ENCODE measurements at regions not wholly inside any gene's neighbourhood (a gene's known extent, or its start where the extent isn't known, plus 50 kb on each side); places are given as distances from the start of the nearest gene placed in this dataset.

- TF ChIP-seq, protein P1, sequence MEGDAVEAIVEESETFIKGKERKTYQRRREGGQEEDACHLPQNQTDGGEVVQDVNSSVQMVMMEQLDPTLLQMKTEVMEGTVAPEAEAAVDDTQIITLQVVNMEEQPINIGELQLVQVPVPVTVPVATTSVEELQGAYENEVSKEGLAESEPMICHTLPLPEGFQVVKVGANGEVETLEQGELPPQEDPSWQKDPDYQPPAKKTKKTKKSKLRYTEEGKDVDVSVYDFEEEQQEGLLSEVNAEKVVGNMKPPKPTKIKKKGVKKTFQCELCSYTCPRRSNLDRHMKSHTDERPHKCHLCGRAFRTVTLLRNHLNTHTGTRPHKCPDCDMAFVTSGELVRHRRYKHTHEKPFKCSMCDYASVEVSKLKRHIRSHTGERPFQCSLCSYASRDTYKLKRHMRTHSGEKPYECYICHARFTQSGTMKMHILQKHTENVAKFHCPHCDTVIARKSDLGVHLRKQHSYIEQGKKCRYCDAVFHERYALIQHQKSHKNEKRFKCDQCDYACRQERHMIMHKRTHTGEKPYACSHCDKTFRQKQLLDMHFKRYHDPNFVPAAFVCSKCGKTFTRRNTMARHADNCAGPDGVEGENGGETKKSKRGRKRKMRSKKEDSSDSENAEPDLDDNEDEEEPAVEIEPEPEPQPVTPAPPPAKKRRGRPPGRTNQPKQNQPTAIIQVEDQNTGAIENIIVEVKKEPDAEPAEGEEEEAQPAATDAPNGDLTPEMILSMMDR (IDR thresholded peaks at IDR 0.05) = no peak
- intact Hi-C loops (cut with DNase I) = no loop called here
- ATAC-seq (no peak), DNase-seq (no peak)
- Histone ChIP-seq H3K4me1 (no peaks in the 10 kb centered on the region), H3K4me3 (no peak overlapping the region), H3K27ac (no peak overlapping the region), H3K36me3 (no peaks in the 10 kb centered on the region), H3K27me3 (no peaks in the 10 kb centered on the region), H3K9me3 (peaks cover 0 to 20% of the 10 kb centered on the region in 2 donors)
These were observed 327.4 kb downstream of the BUD13 start for GRCh38 chr11:116445108-116446047.

DNA sequence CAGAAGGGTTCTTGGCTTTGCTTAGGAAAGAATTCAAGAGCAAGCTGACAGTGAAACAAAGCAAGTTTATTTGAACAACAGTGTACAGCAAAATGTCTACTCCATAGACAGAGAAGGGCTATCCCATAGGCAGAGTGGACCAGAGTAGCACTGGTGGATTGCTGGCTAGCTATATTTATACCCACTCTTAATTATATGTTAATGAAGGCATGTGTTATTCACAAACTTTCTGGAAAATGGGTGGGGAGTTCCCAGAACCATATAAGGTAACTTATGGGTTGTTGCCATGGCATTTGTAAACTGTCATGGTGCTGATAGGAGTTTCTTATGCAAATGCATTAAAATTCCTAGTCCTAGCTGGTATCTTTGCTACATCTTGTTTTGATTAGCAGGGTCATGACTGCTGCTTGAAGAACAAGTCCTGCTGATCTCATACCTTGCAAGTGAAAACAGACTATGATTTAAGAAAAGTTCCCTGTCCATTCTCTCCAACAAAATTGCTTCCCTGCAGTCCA is 330.5 kb downstream of the BUD13 start:
- intact Hi-C loops (cut with DNase I) = no loop called here
- TF ChIP-seq, protein P1 (IDR thresholded peaks at IDR 0.05) = no peak
- Histone ChIP-seq H3K36me3 (no peaks in the 10 kb centered on the region), H3K9me3 (peaks cover 0 to 16% of the 10 kb centered on the region in 2 donors), H3K27ac (no peak overlapping the region), H3K27me3 (no peaks in the 10 kb centered on the region), H3K4me3 (no peak overlapping the region), H3K4me1 (no peaks in the 10 kb centered on the region)
- ATAC-seq (no peak), DNase-seq (no peak)

- Histone ChIP-seq H3K9me3 (peaks cover 0 to 16% of the 10 kb centered on the region in 2 donors), H3K4me1 (no peaks in the 10 kb centered on the region), H3K4me3 (no peak overlapping the region), H3K27me3 (no peaks in the 10 kb centered on the region), H3K36me3 (no peaks in the 10 kb centered on the region), H3K27ac (no peak overlapping the region)
- ATAC-seq = no peak
- TF ChIP-seq, protein P1 (IDR thresholded peaks at IDR 0.05) = no peak
- intact Hi-C loops (cut with DNase I) = no loop called here
- no peak for DNase-seq
These were observed 333.5 kb downstream of the BUD13 start for GRCh38 chr11:116439361-116439677.

DNA sequence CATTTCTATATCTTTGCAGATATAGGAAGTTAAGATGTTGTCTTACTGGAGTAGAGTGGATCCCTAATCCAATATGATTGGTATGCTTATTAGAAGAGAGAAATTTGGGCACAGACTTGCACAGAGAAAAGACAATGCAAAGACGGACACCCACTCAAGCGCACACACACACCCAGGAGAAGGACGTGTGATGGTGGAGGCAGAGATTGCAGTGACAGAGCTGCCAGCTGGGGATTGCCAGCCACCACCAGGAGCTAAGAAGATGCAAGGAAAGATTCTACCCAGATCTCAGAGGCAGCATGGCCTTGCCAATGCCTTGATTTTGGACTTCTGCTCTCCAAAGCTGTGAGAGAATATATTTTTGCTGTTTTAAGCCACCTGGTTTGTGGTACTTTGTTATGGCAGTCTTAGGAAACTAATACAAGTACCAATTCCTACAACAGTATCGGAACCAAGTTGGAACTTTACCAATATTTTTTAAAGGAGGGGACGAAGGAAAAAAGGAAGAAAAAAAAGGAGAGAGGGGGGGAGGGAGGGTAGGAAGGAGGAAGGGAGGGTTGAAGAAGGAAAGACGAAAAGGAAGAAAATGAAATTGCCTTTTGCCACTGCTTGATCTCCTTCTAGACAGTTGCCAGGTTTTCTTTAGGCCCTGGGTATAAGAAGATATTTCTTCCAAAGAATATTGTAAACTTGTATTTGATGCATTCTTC is 334.0 kb downstream of the BUD13 start:
- no peak for DNase-seq
- Histone ChIP-seq H3K36me3 (no peaks in the 10 kb centered on the region), H3K27me3 (no peaks in the 10 kb centered on the region), H3K9me3 (peaks cover 0 to 16% of the 10 kb centered on the region in 2 donors), H3K4me3 (no peak overlapping the region), H3K27ac (no peak overlapping the region), H3K4me1 (no peaks in the 10 kb centered on the region)
- ATAC-seq = no peak
- intact Hi-C loops (cut with DNase I) = no loop called here
- TF ChIP-seq, protein P1 (IDR thresholded peaks at IDR 0.05) = no peak

DNA sequence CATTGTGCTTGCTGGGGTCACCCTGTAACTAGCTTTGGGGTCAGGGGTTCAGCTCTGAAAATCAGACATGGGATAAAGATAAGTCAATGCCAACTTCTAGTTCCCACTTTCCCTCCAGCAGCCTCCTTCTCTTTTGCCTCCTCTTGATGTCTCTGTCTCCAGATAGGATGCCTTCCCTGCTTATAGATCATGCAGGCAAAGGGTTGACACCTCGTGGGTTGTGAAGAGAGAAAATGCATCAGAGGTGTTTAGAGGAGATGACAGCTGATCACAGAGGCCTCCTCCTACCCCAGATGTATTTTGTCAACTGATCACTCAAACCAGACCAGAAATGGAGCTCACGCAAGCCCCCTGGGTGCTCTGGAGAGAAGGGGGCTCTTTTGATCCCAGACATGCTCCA is 337.8 kb downstream of the BUD13 start:
- ATAC-seq = no peak

More for the DNA sequence above, 337.8 kb downstream of the BUD13 start:
- H3K9me3 ChIP-seq = no peaks in the 10 kb centered on the region
- intact Hi-C loops (cut with DNase I) = no loop called here
- no peaks in the 10 kb centered on the region for H3K4me1 ChIP-seq
- TF ChIP-seq, protein P1 (IDR thresholded peaks at IDR 0.05) = no peak
- no peak overlapping the region for H3K27ac ChIP-seq
- no peak for DNase-seq
- no peaks in the 10 kb centered on the region for H3K27me3 ChIP-seq
- no peak overlapping the region for H3K4me3 ChIP-seq
- H3K36me3 ChIP-seq = no peaks in the 10 kb centered on the region
